ENCODE measurements at regions not wholly inside any gene's neighbourhood (a gene's known extent, or its start where the extent isn't known, plus 50 kb on each side); places are given as distances from the start of the nearest gene placed in this dataset.
"Not testable (repeated sequence)": the region's sequence is repeated elsewhere in the genome, so short reads cannot be mapped to it uniquely, and the experiment has no call there.

DNA sequence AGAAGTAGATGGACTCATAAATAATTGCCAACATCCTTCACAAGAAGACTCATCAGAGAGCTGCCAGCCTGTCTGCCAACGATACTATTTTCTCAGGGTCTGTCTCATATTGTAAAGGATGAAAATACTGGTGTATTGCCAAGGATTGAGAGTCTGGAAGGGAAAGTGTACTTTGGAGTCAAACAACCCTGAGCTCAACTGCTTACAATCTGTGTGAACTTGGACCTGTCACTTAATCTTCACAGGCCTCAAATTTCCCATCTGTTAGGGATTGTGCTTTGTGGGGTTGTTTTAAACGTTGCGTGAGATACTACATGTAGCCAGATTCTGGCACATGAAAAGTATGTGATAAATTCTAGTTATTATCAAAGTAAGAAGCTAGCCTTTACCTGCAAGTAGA, 169.1 kb downstream of the LHFPL1 start:
- Histone ChIP-seq H3K27ac (no peak overlapping the region), H3K36me3 (no peaks in the 10 kb centered on the region), H3K4me1 (no peaks in the 10 kb centered on the region), H3K27me3 (no peaks in the 10 kb centered on the region), H3K9me3 (peaks cover 0 to 9% (median 0%) of the 10 kb centered on the region in 3 donors), H3K4me3 (no peak overlapping the region)
- WGBS, 2 donors (ENCODE audit: low coverage in 1 of 2) = 37 to 59% methylated on average over 2 to 3 of the region's 3 CpGs
- TF ChIP-seq POLR2AphosphoS5 (IDR thresholded peaks at IDR 0.05) (no peak), POLR2A (IDR thresholded peaks at IDR 0.05) (no peak), EP300 (IDR thresholded peaks at IDR 0.05) (no peak)
- TF ChIP-seq, protein P1, sequence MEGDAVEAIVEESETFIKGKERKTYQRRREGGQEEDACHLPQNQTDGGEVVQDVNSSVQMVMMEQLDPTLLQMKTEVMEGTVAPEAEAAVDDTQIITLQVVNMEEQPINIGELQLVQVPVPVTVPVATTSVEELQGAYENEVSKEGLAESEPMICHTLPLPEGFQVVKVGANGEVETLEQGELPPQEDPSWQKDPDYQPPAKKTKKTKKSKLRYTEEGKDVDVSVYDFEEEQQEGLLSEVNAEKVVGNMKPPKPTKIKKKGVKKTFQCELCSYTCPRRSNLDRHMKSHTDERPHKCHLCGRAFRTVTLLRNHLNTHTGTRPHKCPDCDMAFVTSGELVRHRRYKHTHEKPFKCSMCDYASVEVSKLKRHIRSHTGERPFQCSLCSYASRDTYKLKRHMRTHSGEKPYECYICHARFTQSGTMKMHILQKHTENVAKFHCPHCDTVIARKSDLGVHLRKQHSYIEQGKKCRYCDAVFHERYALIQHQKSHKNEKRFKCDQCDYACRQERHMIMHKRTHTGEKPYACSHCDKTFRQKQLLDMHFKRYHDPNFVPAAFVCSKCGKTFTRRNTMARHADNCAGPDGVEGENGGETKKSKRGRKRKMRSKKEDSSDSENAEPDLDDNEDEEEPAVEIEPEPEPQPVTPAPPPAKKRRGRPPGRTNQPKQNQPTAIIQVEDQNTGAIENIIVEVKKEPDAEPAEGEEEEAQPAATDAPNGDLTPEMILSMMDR (IDR thresholded peaks at IDR 0.05) = no peak
- ATAC-seq = no peak

- ATAC-seq = no peak
- Histone ChIP-seq H3K36me3 (no peaks in the 10 kb centered on the region), H3K27me3 (no peaks in the 10 kb centered on the region), H3K9me3 (peaks cover 0 to under 1% (median 0%) of the 10 kb centered on the region in 3 donors), H3K4me3 (no peak overlapping the region), H3K4me1 (no peaks in the 10 kb centered on the region), H3K27ac (no peak overlapping the region)
- TF ChIP-seq EP300 (IDR thresholded peaks at IDR 0.05) (no peak), POLR2A (IDR thresholded peaks at IDR 0.05) (no peak), POLR2AphosphoS5 (IDR thresholded peaks at IDR 0.05) (no peak)
- TF ChIP-seq, protein P1 (IDR thresholded peaks at IDR 0.05) = no peak
- WGBS, 2 donors (ENCODE audit: low coverage in 1 of 2) = 80 to 100% methylated on average over 1 of the region's 2 CpGs
Measured at GRCh38 chrX:112477653-112478052, 202.1 kb downstream of the LHFPL1 start.

DNA sequence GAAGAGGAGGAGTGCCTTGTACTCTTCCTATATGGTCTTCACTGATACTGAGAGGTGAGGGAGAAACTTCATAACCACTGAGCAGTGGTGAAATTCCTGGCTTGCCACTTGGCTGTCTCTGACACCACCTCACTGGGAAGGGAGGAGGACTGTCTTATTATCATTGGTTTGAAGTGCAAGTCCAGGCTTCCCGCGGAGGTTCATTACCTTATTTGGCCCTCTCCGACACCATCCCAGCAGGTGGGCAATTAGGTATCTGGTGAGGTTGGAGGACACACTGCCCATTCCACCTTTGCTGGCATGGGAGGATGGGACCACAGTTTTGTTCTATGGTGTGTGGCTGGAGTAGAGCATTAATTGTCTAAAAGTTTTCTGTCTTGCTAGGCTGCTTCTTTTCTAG, 206.1 kb downstream of the LHFPL1 start:
- no peaks in the 10 kb centered on the region for H3K27me3 ChIP-seq
- no CpG with 5 or more reads among the region's 3 CpGs for WGBS, 2 donors (ENCODE audit: low coverage in 1 of 2)
- H3K9me3 ChIP-seq = no peaks in the 10 kb centered on the region
- H3K36me3 ChIP-seq = no peaks in the 10 kb centered on the region
- no peak overlapping the region for H3K27ac ChIP-seq
- no peaks in the 10 kb centered on the region for H3K4me1 ChIP-seq
- no peak for ATAC-seq
- H3K4me3 ChIP-seq = no peak overlapping the region
- no peak for TF ChIP-seq POLR2AphosphoS5 (IDR thresholded peaks at IDR 0.05)

DNA sequence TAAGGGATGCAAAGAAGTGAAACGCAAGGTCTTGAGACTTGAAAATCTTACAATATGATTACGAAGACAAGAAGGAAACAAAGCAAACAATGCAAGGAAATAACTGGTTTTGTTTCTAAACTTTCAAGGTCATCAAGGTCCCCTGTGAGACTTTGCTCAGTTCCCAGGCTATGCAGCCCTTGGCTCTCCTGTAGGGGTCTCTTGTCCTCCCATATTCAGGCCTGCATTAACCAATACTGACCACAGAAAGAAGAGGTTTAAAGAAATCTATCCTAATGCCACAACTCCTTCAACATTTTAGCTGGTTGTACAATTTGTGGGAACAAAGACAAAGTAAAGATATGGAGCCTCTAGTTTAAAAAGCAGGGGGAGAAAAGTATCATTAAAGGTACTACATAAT, 209.2 kb downstream of the LHFPL1 start:
- no peak for ATAC-seq
- 50% methylated on average over 2 of the region's 2 CpGs; no CpG with 5 or more reads in 1 of the 2 donors for WGBS, 2 donors (ENCODE audit: low coverage in 1 of 2)
- no peak overlapping the region for H3K27ac ChIP-seq
- no peaks in the 10 kb centered on the region for H3K9me3 ChIP-seq
- H3K27me3 ChIP-seq = no peaks in the 10 kb centered on the region
- no peak overlapping the region for H3K4me3 ChIP-seq
- H3K36me3 ChIP-seq = no peaks in the 10 kb centered on the region
- TF ChIP-seq, protein P1 (IDR thresholded peaks at IDR 0.05) = no peak
- TF ChIP-seq POLR2A (IDR thresholded peaks at IDR 0.05) (no peak), POLR2AphosphoS5 (IDR thresholded peaks at IDR 0.05) (no peak), EP300 (IDR thresholded peaks at IDR 0.05) (no peak)
- H3K4me1 ChIP-seq = no peaks in the 10 kb centered on the region

GRCh38 chrX:112461949-112462450, 217.7 kb downstream of the LHFPL1 start:
- H3K4me3 ChIP-seq = not testable (repeated sequence)
- WGBS, 2 donors (ENCODE audit: low coverage in 1 of 2) = 67% methylated on average over 3 of the region's 8 CpGs; no CpG with 5 or more reads in 1 of the 2 donors

GRCh38 chrX:112457788-112458187, 221.9 kb downstream of the LHFPL1 start:
- H3K36me3 ChIP-seq = no peaks in the 10 kb centered on the region
- no peak for TF ChIP-seq POLR2AphosphoS5 (IDR thresholded peaks at IDR 0.05)
- no peak for TF ChIP-seq EP300 (IDR thresholded peaks at IDR 0.05)
- TF ChIP-seq, protein P1 (IDR thresholded peaks at IDR 0.05) = no peak
- no peak for TF ChIP-seq POLR2A (IDR thresholded peaks at IDR 0.05)
- ATAC-seq = no peak
- no peaks in the 10 kb centered on the region for H3K4me1 ChIP-seq
- H3K27me3 ChIP-seq = no peaks in the 10 kb centered on the region
- H3K27ac ChIP-seq = no peak overlapping the region
- no peaks in the 10 kb centered on the region for H3K9me3 ChIP-seq
- no peak overlapping the region for H3K4me3 ChIP-seq

More at GRCh38 chrX:112461949-112462450, 217.7 kb downstream of the LHFPL1 start:
- not testable (repeated sequence) for H3K27me3 ChIP-seq, H3K9me3 ChIP-seq, H3K27ac ChIP-seq, H3K36me3 ChIP-seq, H3K4me1 ChIP-seq, ATAC-seq

Measured in gastroesophageal sphincter (tissue), 4 donors.